ENCODE measurements at regions not wholly inside any gene's neighbourhood (a gene's known extent, or its start where the extent isn't known, plus 50 kb on each side); places are given as distances from the start of the nearest gene placed in this dataset.

GRCh38 chr15:93900476-93901400, 330.6 kb upstream of the MCTP2 start:
- no peak for TF ChIP-seq BACH2 (CRISPR knock-in tag; IDR thresholded peaks at IDR 0.05; ENCODE audit: borderline replicate concordance)
- TF ChIP-seq ZC3H10 (CRISPR knock-in tag; IDR thresholded peaks at IDR 0.05): no peak
- TF ChIP-seq CSRNP3 (CRISPR knock-in tag; IDR thresholded peaks at IDR 0.05): no peak
- no peak for TF ChIP-seq TOX (CRISPR knock-in tag; IDR thresholded peaks at IDR 0.05; ENCODE audit: borderline replicate concordance)
- no peak for TF ChIP-seq TSHZ2 (CRISPR knock-in tag; IDR thresholded peaks at IDR 0.05)
- no peak for TF ChIP-seq PATZ1 (CRISPR knock-in tag; IDR thresholded peaks at IDR 0.05; ENCODE audit: borderline replicate concordance)
- TF ChIP-seq RARB (CRISPR knock-in tag; IDR thresholded peaks at IDR 0.05): no peak
- no peak for TF ChIP-seq PPARA (CRISPR knock-in tag; IDR thresholded peaks at IDR 0.05; ENCODE audit: borderline replicate concordance)
- TF ChIP-seq ZFP3 (CRISPR knock-in tag; IDR thresholded peaks at IDR 0.05): no peak
- no peak for TF ChIP-seq ARNTL (CRISPR knock-in tag; IDR thresholded peaks at IDR 0.05; ENCODE audit: borderline replicate concordance, low read depth)
- ATAC-seq: no peak

- ATAC-seq: no peak
- TF ChIP-seq OSR1 (CRISPR knock-in tag; IDR thresholded peaks at IDR 0.05) (no peak), ZNF565 (CRISPR knock-in tag; conservative IDR thresholded peaks at IDR 0.05; ENCODE audit: low read depth) (no peak), ZNF8 (CRISPR knock-in tag; IDR thresholded peaks at IDR 0.05) (no peak), ZFP3 (CRISPR knock-in tag; IDR thresholded peaks at IDR 0.05) (no peak), POU6F1 (CRISPR knock-in tag; IDR thresholded peaks at IDR 0.05; ENCODE audit: borderline replicate concordance, low read depth) (no peak), TOX (CRISPR knock-in tag; IDR thresholded peaks at IDR 0.05; ENCODE audit: borderline replicate concordance) (no peak), ESRRG (CRISPR knock-in tag; IDR thresholded peaks at IDR 0.05) (no peak), ISL1 (CRISPR knock-in tag; IDR thresholded peaks at IDR 0.05) (no peak), PATZ1 (CRISPR knock-in tag; IDR thresholded peaks at IDR 0.05; ENCODE audit: borderline replicate concordance) (no peak), CREB5 (CRISPR knock-in tag; IDR thresholded peaks at IDR 0.05; ENCODE audit: low read depth) (no peak), CSRNP3 (CRISPR knock-in tag; IDR thresholded peaks at IDR 0.05) (no peak), BACH2 (CRISPR knock-in tag; IDR thresholded peaks at IDR 0.05; ENCODE audit: borderline replicate concordance) (no peak), TCF4 (CRISPR knock-in tag; IDR thresholded peaks at IDR 0.05; ENCODE audit: borderline replicate concordance) (no peak), PPARA (CRISPR knock-in tag; IDR thresholded peaks at IDR 0.05; ENCODE audit: borderline replicate concordance) (no peak), ZC3H10 (CRISPR knock-in tag; IDR thresholded peaks at IDR 0.05) (no peak), TSHZ2 (CRISPR knock-in tag; IDR thresholded peaks at IDR 0.05) (no peak), ZNF70 (CRISPR knock-in tag; IDR thresholded peaks at IDR 0.05) (no peak)
Measured at GRCh38 chr15:93899817-93900216, 331.5 kb upstream of the MCTP2 start.
